ENCODE measurements at regions not wholly inside any gene's neighbourhood (a gene's known extent, or its start where the extent isn't known, plus 50 kb on each side); places are given as distances from the start of the nearest gene placed in this dataset.

GRCh38 chr15:69536726-69537512 lies 84.3 kb downstream of the RPLP1 start:
- no peak for DNase-seq (ENCODE audit: low spot score)
- no peaks in the 10 kb centered on the region for H3K36me3 Mint-ChIP-seq
- H3K4me1 Mint-ChIP-seq = peaks cover 28% of the 10 kb centered on the region
- H3K9me3 Mint-ChIP-seq = no peaks in the 10 kb centered on the region
- H3K27ac Mint-ChIP-seq = no peak overlapping the region
- TF ChIP-seq, protein P1, sequence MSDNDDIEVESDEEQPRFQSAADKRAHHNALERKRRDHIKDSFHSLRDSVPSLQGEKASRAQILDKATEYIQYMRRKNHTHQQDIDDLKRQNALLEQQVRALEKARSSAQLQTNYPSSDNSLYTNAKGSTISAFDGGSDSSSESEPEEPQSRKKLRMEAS (CRISPR knock-in tag; IDR thresholded peaks at IDR 0.05) = peak; percentile 24; the same call in 1 of the 2 replicates
- TF ChIP-seq, protein P2, sequence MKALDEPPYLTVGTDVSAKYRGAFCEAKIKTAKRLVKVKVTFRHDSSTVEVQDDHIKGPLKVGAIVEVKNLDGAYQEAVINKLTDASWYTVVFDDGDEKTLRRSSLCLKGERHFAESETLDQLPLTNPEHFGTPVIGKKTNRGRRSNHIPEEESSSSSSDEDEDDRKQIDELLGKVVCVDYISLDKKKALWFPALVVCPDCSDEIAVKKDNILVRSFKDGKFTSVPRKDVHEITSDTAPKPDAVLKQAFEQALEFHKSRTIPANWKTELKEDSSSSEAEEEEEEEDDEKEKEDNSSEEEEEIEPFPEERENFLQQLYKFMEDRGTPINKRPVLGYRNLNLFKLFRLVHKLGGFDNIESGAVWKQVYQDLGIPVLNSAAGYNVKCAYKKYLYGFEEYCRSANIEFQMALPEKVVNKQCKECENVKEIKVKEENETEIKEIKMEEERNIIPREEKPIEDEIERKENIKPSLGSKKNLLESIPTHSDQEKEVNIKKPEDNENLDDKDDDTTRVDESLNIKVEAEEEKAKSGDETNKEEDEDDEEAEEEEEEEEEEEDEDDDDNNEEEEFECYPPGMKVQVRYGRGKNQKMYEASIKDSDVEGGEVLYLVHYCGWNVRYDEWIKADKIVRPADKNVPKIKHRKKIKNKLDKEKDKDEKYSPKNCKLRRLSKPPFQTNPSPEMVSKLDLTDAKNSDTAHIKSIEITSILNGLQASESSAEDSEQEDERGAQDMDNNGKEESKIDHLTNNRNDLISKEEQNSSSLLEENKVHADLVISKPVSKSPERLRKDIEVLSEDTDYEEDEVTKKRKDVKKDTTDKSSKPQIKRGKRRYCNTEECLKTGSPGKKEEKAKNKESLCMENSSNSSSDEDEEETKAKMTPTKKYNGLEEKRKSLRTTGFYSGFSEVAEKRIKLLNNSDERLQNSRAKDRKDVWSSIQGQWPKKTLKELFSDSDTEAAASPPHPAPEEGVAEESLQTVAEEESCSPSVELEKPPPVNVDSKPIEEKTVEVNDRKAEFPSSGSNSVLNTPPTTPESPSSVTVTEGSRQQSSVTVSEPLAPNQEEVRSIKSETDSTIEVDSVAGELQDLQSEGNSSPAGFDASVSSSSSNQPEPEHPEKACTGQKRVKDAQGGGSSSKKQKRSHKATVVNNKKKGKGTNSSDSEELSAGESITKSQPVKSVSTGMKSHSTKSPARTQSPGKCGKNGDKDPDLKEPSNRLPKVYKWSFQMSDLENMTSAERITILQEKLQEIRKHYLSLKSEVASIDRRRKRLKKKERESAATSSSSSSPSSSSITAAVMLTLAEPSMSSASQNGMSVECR (CRISPR knock-in tag; IDR thresholded peaks at IDR 0.05; ENCODE audit: borderline replicate concordance) = no peak
- ATAC-seq = peak; percentile 77
- H3K4me3 Mint-ChIP-seq = no peak overlapping the region
- ChIA-PET POLR2A (no interaction called here), CTCF (interaction anchor here (1.0 to 1.3 kb wide), 2 partner anchors 19 to 58 kb away, joined by 3 to 4 read pairs; no protein-coding TSS in a partner anchor)
- no peaks in the 10 kb centered on the region; the same call in 1 of the 2 replicates for H3K27me3 Mint-ChIP-seq (ENCODE audit: low read depth)

- DNase-seq (ENCODE audit: low spot score) = no peak
- Mint-ChIP-seq H3K4me1 (peaks cover 21% of the 10 kb centered on the region), H3K27ac (no peak overlapping the region; the same call in 1 of the 2 replicates), H3K27me3 (ENCODE audit: low read depth) (no peaks in the 10 kb centered on the region; the same call in 1 of the 2 replicates), H3K9me3 (no peaks in the 10 kb centered on the region), H3K4me3 (no peak overlapping the region), H3K36me3 (no peaks in the 10 kb centered on the region)
- CTCF ChIA-PET = interaction anchor here (1.3 kb wide), 1 partner anchor 59 kb away, joined by 3 read pairs; no protein-coding TSS in a partner anchor
- ATAC-seq = no peak
- POLR2A ChIA-PET = no interaction called here
- TF ChIP-seq EMX1 (CRISPR knock-in tag; IDR thresholded peaks at IDR 0.05) (no peak), ZBTB43 (CRISPR knock-in tag; IDR thresholded peaks at IDR 0.05) (no peak), ZNF219 (CRISPR knock-in tag; IDR thresholded peaks at IDR 0.05; ENCODE audit: borderline replicate concordance) (no peak), NFATC4 (CRISPR knock-in tag; IDR thresholded peaks at IDR 0.05) (no peak), TP53 (CRISPR knock-in tag; IDR thresholded peaks at IDR 0.05) (no peak), ATF1 (CRISPR knock-in tag; IDR thresholded peaks at IDR 0.05) (no peak), CREM (CRISPR knock-in tag; IDR thresholded peaks at IDR 0.05) (no peak), SOX15 (CRISPR knock-in tag; IDR thresholded peaks at IDR 0.05) (no peak), FOXJ3 (CRISPR knock-in tag; IDR thresholded peaks at IDR 0.05; ENCODE audit: borderline replicate concordance) (no peak), ATF6 (CRISPR knock-in tag; IDR thresholded peaks at IDR 0.05) (no peak)
These were observed 85.3 kb downstream of the RPLP1 start for GRCh38 chr15:69537901-69538300.

GRCh38 chr15:69538379-69538778 lies 85.8 kb downstream of the RPLP1 start:
- H3K9me3 Mint-ChIP-seq = no peaks in the 10 kb centered on the region
- ChIA-PET CTCF (interaction anchor here (0.6 kb wide), 1 partner anchor 62 kb away, joined by 5 read pairs; no protein-coding TSS in a partner anchor), POLR2A (no interaction called here)
- H3K4me3 Mint-ChIP-seq = no peak overlapping the region
- H3K27me3 Mint-ChIP-seq (ENCODE audit: low read depth) = no peaks in the 10 kb centered on the region
- DNase-seq (ENCODE audit: low spot score) (no peak), ATAC-seq (no peak)
- H3K36me3 Mint-ChIP-seq = no peaks in the 10 kb centered on the region
- peaks cover 22% of the 10 kb centered on the region for H3K4me1 Mint-ChIP-seq
- no peak overlapping the region for H3K27ac Mint-ChIP-seq
- no peak for TF ChIP-seq TP53 (CRISPR knock-in tag; IDR thresholded peaks at IDR 0.05)
- TF ChIP-seq, protein P3, sequence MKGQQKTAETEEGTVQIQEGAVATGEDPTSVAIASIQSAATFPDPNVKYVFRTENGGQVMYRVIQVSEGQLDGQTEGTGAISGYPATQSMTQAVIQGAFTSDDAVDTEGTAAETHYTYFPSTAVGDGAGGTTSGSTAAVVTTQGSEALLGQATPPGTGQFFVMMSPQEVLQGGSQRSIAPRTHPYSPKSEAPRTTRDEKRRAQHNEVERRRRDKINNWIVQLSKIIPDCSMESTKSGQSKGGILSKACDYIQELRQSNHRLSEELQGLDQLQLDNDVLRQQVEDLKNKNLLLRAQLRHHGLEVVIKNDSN (CRISPR knock-in tag; IDR thresholded peaks at IDR 0.05) = no peak
- TF ChIP-seq FOXP1 (CRISPR knock-in tag; IDR thresholded peaks at IDR 0.05; ENCODE audit: borderline replicate concordance) = no peak
- TF ChIP-seq TEAD4 (CRISPR knock-in tag; IDR thresholded peaks at IDR 0.05) = no peak
- TF ChIP-seq ZNF671 (CRISPR knock-in tag; IDR thresholded peaks at IDR 0.05) = no peak
- TF ChIP-seq, protein P4, sequence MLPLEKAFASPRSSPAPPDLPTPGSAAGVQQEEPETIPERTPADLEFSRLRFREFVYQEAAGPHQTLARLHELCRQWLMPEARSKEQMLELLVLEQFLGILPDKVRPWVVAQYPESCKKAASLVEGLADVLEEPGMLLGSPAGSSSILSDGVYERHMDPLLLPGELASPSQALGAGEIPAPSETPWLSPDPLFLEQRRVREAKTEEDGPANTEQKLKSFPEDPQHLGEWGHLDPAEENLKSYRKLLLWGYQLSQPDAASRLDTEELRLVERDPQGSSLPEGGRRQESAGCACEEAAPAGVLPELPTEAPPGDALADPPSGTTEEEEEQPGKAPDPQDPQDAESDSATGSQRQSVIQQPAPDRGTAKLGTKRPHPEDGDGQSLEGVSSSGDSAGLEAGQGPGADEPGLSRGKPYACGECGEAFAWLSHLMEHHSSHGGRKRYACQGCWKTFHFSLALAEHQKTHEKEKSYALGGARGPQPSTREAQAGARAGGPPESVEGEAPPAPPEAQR (CRISPR knock-in tag; IDR thresholded peaks at IDR 0.05) = no peak
- TF ChIP-seq GABPB1 (CRISPR knock-in tag; IDR thresholded peaks at IDR 0.05) = no peak
- no peak for TF ChIP-seq FOXP4 (CRISPR knock-in tag; IDR thresholded peaks at IDR 0.05)

Data from WTC11 (cell line).